GM12878 (cell line): ENCODE measurements at regions not wholly inside any gene's neighbourhood (a gene's known extent, or its start where the extent isn't known, plus 50 kb on each side); places are given as distances from the start of the nearest gene placed in this dataset.

Source experiments
- GABPA ChIP-seq: IDR thresholded peaks from 2 replicates; pipeline ENCODE4 v1.6.1; 2014; ENCODE audit warnings: antibody characterized with exemption, low read depth, mild to moderate bottlenecking, inconsistent platforms
- MAX ChIP-seq: IDR thresholded peaks from 2 replicates; pipeline ENCODE4 v1.6.1; 2012; ENCODE audit warnings: low read depth, low read length, improper control_type of control experiment
- NR2F1 ChIP-seq: fragments of 450-650 bp; conservative IDR thresholded peaks from 2 replicates; pipeline ENCODE4 v1.6.1; 2017; ENCODE audit warnings: mild to moderate bottlenecking
- POLR2A ChIP-seq: IDR thresholded peaks from 2 replicates; pipeline ENCODE4 v1.6.1; 2011; ENCODE audit warnings: low read depth, mild to moderate bottlenecking, low read length
- POLR2AphosphoS5 ChIP-seq: IDR thresholded peaks from 2 replicates; pipeline ENCODE4 v1.6.1; 2011; ENCODE audit warnings: mild to moderate bottlenecking, low read length, inconsistent platforms
- RB1 ChIP-seq: fragments of 450-650 bp; formaldehyde crosslinking; IDR thresholded peaks from 2 replicates; pipeline ENCODE4 v1.6.1; 2017; ENCODE audit warnings: mild to moderate bottlenecking, borderline replicate concordance

- TF ChIP-seq RB1 = no peak
- TF ChIP-seq POLR2AphosphoS5 = no peak
- no peak for TF ChIP-seq POLR2A
- no peak for TF ChIP-seq GABPA
- no peak for TF ChIP-seq MAX
- no peak for TF ChIP-seq NR2F1
Measured at GRCh38 chr11:116615211-116615865, 157.4 kb downstream of the BUD13 start.
